ENCODE measurements at regions not wholly inside any gene's neighbourhood (a gene's known extent, or its start where the extent isn't known, plus 50 kb on each side); places are given as distances from the start of the nearest gene placed in this dataset.
"Not testable (repeated sequence)": the region's sequence is repeated elsewhere in the genome, so short reads cannot be mapped to it uniquely, and the experiment has no call there.

GRCh38 chr11:121917482-121917881, 198.5 kb downstream of the BLID start:
- DNase-seq (ENCODE audit: low spot score in 2 of 2, unreplicated experiment in 2 of 2): no peak
- TF ChIP-seq, protein P1, sequence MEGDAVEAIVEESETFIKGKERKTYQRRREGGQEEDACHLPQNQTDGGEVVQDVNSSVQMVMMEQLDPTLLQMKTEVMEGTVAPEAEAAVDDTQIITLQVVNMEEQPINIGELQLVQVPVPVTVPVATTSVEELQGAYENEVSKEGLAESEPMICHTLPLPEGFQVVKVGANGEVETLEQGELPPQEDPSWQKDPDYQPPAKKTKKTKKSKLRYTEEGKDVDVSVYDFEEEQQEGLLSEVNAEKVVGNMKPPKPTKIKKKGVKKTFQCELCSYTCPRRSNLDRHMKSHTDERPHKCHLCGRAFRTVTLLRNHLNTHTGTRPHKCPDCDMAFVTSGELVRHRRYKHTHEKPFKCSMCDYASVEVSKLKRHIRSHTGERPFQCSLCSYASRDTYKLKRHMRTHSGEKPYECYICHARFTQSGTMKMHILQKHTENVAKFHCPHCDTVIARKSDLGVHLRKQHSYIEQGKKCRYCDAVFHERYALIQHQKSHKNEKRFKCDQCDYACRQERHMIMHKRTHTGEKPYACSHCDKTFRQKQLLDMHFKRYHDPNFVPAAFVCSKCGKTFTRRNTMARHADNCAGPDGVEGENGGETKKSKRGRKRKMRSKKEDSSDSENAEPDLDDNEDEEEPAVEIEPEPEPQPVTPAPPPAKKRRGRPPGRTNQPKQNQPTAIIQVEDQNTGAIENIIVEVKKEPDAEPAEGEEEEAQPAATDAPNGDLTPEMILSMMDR (IDR thresholded peaks at IDR 0.05; ENCODE audit: unreplicated experiment): no peak
- H3K27ac Mint-ChIP-seq: no peak overlapping the region
- H3K4me1 Mint-ChIP-seq: peaks cover 10% of the 10 kb centered on the region
- peaks cover 9% of the 10 kb centered on the region for H3K9me3 Mint-ChIP-seq
- no peak overlapping the region for H3K4me3 Mint-ChIP-seq
- no peaks in the 10 kb centered on the region for H3K36me3 Mint-ChIP-seq
- no peaks in the 10 kb centered on the region for H3K27me3 Mint-ChIP-seq (ENCODE audit: low read depth)

DNA sequence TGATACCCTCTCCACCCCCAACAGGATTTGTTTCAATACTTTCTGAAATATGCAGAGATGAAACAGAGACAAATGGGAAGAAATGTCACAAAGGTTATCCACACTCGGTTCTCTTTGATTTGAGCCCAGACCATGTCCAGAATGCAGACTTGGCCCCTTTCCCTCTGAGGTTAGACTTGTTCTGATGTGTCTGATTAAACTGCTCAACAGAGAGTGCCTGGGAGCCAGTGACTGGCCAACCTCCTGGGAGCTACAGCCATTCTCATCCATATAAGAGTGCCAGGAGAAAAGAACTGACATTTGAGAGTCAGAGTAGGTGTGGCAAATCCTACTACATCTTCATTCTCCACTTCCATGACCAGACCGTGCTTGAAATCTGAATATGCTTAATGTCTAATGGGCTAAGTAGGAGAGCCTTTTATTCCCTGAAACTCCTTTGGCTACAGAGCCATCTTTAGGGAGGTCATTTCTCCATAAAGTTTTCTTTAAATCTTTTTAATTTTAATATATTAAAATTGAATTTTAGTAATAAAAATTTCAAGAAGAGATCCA, 201.4 kb downstream of the BLID start:
- Mint-ChIP-seq H3K27ac (no peak overlapping the region), H3K4me3 (no peak overlapping the region), H3K4me1 (peaks cover 4% of the 10 kb centered on the region), H3K27me3 (ENCODE audit: low read depth) (no peaks in the 10 kb centered on the region), H3K9me3 (peaks cover 4% of the 10 kb centered on the region), H3K36me3 (no peaks in the 10 kb centered on the region)
- TF ChIP-seq, protein P1 (IDR thresholded peaks at IDR 0.05; ENCODE audit: unreplicated experiment): no peak
- no peak for DNase-seq (ENCODE audit: low spot score in 2 of 2, unreplicated experiment in 2 of 2)

- DNase-seq (ENCODE audit: low spot score in 2 of 2, unreplicated experiment in 2 of 2): no peak
- H3K9me3 Mint-ChIP-seq: peaks cover 7% of the 10 kb centered on the region
- TF ChIP-seq, protein P1 (IDR thresholded peaks at IDR 0.05; ENCODE audit: unreplicated experiment): no peak
- peaks cover 3% of the 10 kb centered on the region for H3K4me1 Mint-ChIP-seq
- H3K36me3 Mint-ChIP-seq: no peaks in the 10 kb centered on the region
- no peak overlapping the region for H3K4me3 Mint-ChIP-seq
- H3K27me3 Mint-ChIP-seq (ENCODE audit: low read depth): no peaks in the 10 kb centered on the region
- no peak overlapping the region for H3K27ac Mint-ChIP-seq
These were observed 206.4 kb downstream of the BLID start for GRCh38 chr11:121909596-121909995.

- TF ChIP-seq, protein P1 (IDR thresholded peaks at IDR 0.05; ENCODE audit: unreplicated experiment): no peak
- Mint-ChIP-seq H3K27ac (no peak overlapping the region), H3K9me3 (peaks cover 7% of the 10 kb centered on the region), H3K4me1 (no peaks in the 10 kb centered on the region), H3K27me3 (ENCODE audit: low read depth) (no peaks in the 10 kb centered on the region), H3K36me3 (no peaks in the 10 kb centered on the region), H3K4me3 (no peak overlapping the region)
- DNase-seq (ENCODE audit: low spot score in 2 of 2, unreplicated experiment in 2 of 2): no peak
These were observed 208.6 kb downstream of the BLID start for GRCh38 chr11:121907379-121907778.

- Mint-ChIP-seq H3K9me3 (peaks cover 7% of the 10 kb centered on the region), H3K27ac (no peak overlapping the region), H3K4me1 (peaks cover 3% of the 10 kb centered on the region), H3K27me3 (ENCODE audit: low read depth) (no peaks in the 10 kb centered on the region), H3K36me3 (no peaks in the 10 kb centered on the region), H3K4me3 (no peak overlapping the region)
- DNase-seq (ENCODE audit: low spot score in 2 of 2, unreplicated experiment in 2 of 2): no peak
- TF ChIP-seq, protein P1 (IDR thresholded peaks at IDR 0.05; ENCODE audit: unreplicated experiment): no peak
These were observed 211.9 kb downstream of the BLID start for GRCh38 chr11:121904148-121904547.

DNA sequence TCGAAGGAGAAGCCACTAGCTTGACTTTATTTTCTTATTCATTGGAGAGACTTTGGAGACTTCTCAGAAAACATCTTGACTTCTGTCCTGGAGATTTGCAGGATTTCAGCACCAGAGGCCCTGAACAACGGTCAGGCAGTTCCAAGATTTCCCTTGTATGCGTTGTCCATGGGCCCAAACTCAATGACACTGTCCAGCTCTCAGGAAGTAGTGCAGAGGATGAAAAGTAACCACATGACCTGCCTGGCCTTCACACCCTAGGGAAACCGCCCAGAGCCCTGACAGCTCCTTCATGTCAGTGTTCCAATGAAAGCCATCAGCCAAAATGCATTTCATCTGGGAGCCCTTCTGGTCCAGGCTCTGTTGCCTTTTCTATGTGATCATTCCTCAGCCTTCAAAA, 214.1 kb downstream of the BLID start:
- no peak overlapping the region for H3K27ac Mint-ChIP-seq

DNA sequence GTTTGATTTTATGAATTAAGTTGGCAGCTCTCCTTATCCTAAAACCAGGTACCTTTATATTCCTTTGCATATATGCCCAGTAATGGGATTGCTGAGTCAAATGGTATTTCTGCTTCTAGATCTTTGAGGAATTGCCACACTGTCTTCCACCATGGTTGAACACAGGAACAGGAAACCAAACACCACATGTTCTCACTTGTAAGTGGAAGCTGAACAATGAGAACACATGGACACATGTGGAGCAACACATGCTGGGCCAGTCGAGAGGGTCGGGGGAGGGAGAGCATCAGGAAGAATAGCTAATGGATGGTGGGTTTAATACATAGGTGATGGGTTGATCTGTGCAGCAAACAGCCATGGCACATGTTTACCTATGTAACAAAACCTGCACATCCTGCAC, 214.6 kb downstream of the BLID start:
- not testable (repeated sequence) for H3K36me3 Mint-ChIP-seq; H3K4me1 Mint-ChIP-seq; H3K27ac Mint-ChIP-seq; H3K27me3 Mint-ChIP-seq (ENCODE audit: low read depth); DNase-seq (ENCODE audit: low spot score in 2 of 2, unreplicated experiment in 2 of 2); H3K4me3 Mint-ChIP-seq; H3K9me3 Mint-ChIP-seq

More for the DNA sequence above, 214.1 kb downstream of the BLID start:
- no peak for DNase-seq (ENCODE audit: low spot score in 2 of 2, unreplicated experiment in 2 of 2)
- Mint-ChIP-seq H3K9me3 (peaks cover 7% of the 10 kb centered on the region), H3K4me1 (peaks cover 7% of the 10 kb centered on the region), H3K4me3 (no peak overlapping the region), H3K36me3 (no peaks in the 10 kb centered on the region), H3K27me3 (ENCODE audit: low read depth) (no peaks in the 10 kb centered on the region)
- TF ChIP-seq, protein P1 (IDR thresholded peaks at IDR 0.05; ENCODE audit: unreplicated experiment): no peak

Measured in mesothelial cell of epicardium (in vitro differentiated cells).